Spleen (tissue), 11 donors: ENCODE measurements at regions not wholly inside any gene's neighbourhood (a gene's known extent, or its start where the extent isn't known, plus 50 kb on each side); places are given as distances from the start of the nearest gene placed in this dataset.

Source experiments
- DNase-seq: peaks from one replicate; pipeline ENCODE4 v3.0.0-alpha.2; 2020
- H3K27ac ChIP-seq, 8 donors: fragments of 200-600 bp; sonication (generic) in 7 of 8; 1 replicate in 4 of 8; 2 replicates in 4 of 8; pipeline versions ENCODE4 v1.5.0 to v1.8.0; 2016 to 2021; ENCODE audit warnings: inconsistent platforms in 4 of 8, mild to moderate bottlenecking in 4 of 8, moderate library complexity in 1 of 8
- H3K27me3 ChIP-seq, 7 donors: fragments of 200-600 bp; sonication (generic) in 6 of 7; replicated peaks in 1 of 7; 1 replicate in 4 of 7; 2 replicates in 3 of 7; pipeline versions ENCODE4 v1.5.0 to v1.8.0; 2016 to 2021; ENCODE audit warnings: inconsistent platforms in 3 of 7, mild to moderate bottlenecking in 1 of 7
- H3K36me3 ChIP-seq, 6 donors: fragments of 200-600 bp; sonication (generic) in 5 of 6; 1 replicate in 4 of 6; 2 replicates in 2 of 6; pipeline versions ENCODE4 v1.5.0 to v1.8.0; 2016 to 2021; ENCODE audit warnings: inconsistent platforms in 2 of 6
- H3K4me1 ChIP-seq, 6 donors: fragments of 200-600 bp; sonication (generic) in 5 of 6; 1 replicate in 3 of 6; 2 replicates in 3 of 6; pipeline versions ENCODE4 v1.5.0 to v1.8.0; 2016 to 2021; ENCODE audit warnings: inconsistent platforms in 3 of 6
- H3K4me3 ChIP-seq, 8 donors: fragments of 200-600 bp; sonication (generic) in 7 of 8; 1 replicate in 4 of 8; 2 replicates in 4 of 8; pipeline versions ENCODE4 v1.5.0 to v1.8.0; 2016 to 2021; ENCODE audit warnings: inconsistent platforms in 4 of 8, mild to moderate bottlenecking in 4 of 8, moderate library complexity in 2 of 8
- H3K9me3 ChIP-seq, 8 donors: fragments of 200-600 bp; sonication (generic) in 7 of 8; 1 replicate in 4 of 8; 2 replicates in 4 of 8; pipeline versions ENCODE4 v1.5.0 to v1.8.0; 2016 to 2021; ENCODE audit warnings: inconsistent platforms in 4 of 8
- CTCF ChIP-seq, 11 experiments: fragments of 200-600 bp in 7 of 11; fragments of 450-650 bp in 4 of 11; sonication (generic) in 4 of 11; IDR thresholded peaks in 8 of 11; conservative IDR thresholded peaks in 3 of 11; 1 replicate in 7 of 11; 2 replicates in 4 of 11; pipeline versions ENCODE4 v1.4.0 to v1.8.0; 2016 to 2021; ENCODE audit warnings: antibody characterized with exemption in 11 of 11, inconsistent platforms in 4 of 11, mild to moderate bottlenecking in 1 of 11
- POLR2A ChIP-seq, 3 donors: fragments of 450-650 bp; IDR thresholded peaks; one replicate each; pipeline ENCODE4 v1.5.1; 2017; ENCODE audit warnings: antibody characterized with exemption in 3 of 3, mild to moderate bottlenecking in 1 of 3
- POLR2AphosphoS5 ChIP-seq, 3 donors: sonication (generic); formaldehyde crosslinking; IDR thresholded peaks; one replicate each; pipeline ENCODE4 v1.5.1; 2017; ENCODE audit warnings: antibody characterized with exemption in 3 of 3
- WGBS, 5 donors: extraction: QIAGEN DNeasy Blood & Tissue Kit in 3 of 5; methylation state at CpG; one replicate each; pipeline versions ENCODE4 v1.1.5 to v1.1.7; 2013 to 2018; 5-methylcytosine and 5-hydroxymethylcytosine counted together
- intact Hi-C: fragments of 100-400 bp; cut with DNase I; formaldehyde crosslinking; loops from one replicate; pipeline ENCODE4 v1.15.0; 2023; ENCODE audit warnings: low total_unique reads
- donor health status: healthy with polysubstance abuse.
- donor health status: DM: no; HTN: no; CAD: no; lungs with moderate emphysema.
- donor health status: DM: no; HTN: no; CAD: no.
- donor health status: Bipolar disorder and iron deficiency.
- donor health status: healthy.
- donor health status: DM: no; HTN: no; CAD: no.
- donor health status: DM: yes; HTN: yes; CAD: no.

- WGBS, 5 donors: 90 to 97% (median 94%) methylated on average over 3 of the region's 3 CpGs
- Histone ChIP-seq H3K4me1 (no peaks in the 10 kb centered on the region), H3K27ac (no peak overlapping the region), H3K9me3 (peaks cover 0 to 60% (median 41%) of the 10 kb centered on the region in 8 donors), H3K36me3 (no peaks in the 10 kb centered on the region), H3K4me3 (no peak overlapping the region), H3K27me3 (no peaks in the 10 kb centered on the region)
- peak; percentile 43 for DNase-seq
- intact Hi-C loops: no loop called here
- TF ChIP-seq POLR2AphosphoS5 (IDR thresholded peaks at IDR 0.05) (no peak), POLR2A (IDR thresholded peaks at IDR 0.05) (no peak), CTCF (IDR thresholded peaks at IDR 0.05 in 8 of 11, conservative IDR thresholded peaks at IDR 0.05 in 3 of 11) (no peak)
These were observed 168.8 kb upstream of the CD96 start for GRCh38 chr3:111373239-111373638.

- intact Hi-C loops: no loop called here
- peaks cover 0 to 60% (median 41%) of the 10 kb centered on the region in 8 donors for H3K9me3 ChIP-seq
- no peak for DNase-seq
- no peak for TF ChIP-seq CTCF (IDR thresholded peaks at IDR 0.05 in 8 of 11, conservative IDR thresholded peaks at IDR 0.05 in 3 of 11)
- no peak for TF ChIP-seq POLR2AphosphoS5 (IDR thresholded peaks at IDR 0.05)
- no peak for TF ChIP-seq POLR2A (IDR thresholded peaks at IDR 0.05)
- no peaks in the 10 kb centered on the region for H3K36me3 ChIP-seq
- no peak overlapping the region for H3K4me3 ChIP-seq
- H3K27ac ChIP-seq: no peak overlapping the region
- no peaks in the 10 kb centered on the region for H3K27me3 ChIP-seq
- H3K4me1 ChIP-seq: no peaks in the 10 kb centered on the region
These were observed 168.1 kb upstream of the CD96 start for GRCh38 chr3:111373861-111374260.

GRCh38 chr3:111385971-111386495 is 156.0 kb upstream of the CD96 start:
- 66 to 93% (median 76%) methylated on average over 4 of the region's 4 CpGs for WGBS, 5 donors
- H3K27ac ChIP-seq: no peak overlapping the region
- TF ChIP-seq POLR2A (IDR thresholded peaks at IDR 0.05): no peak

GRCh38 chr3:111392894-111393398 is 149.1 kb upstream of the CD96 start:
- H3K27ac ChIP-seq: no peak overlapping the region
- H3K36me3 ChIP-seq: no peaks in the 10 kb centered on the region
- no peak overlapping the region for H3K4me3 ChIP-seq
- peaks cover 0 to 5% (median 0%) of the 10 kb centered on the region in 6 donors for H3K4me1 ChIP-seq
- no peak for DNase-seq
- no peaks in the 10 kb centered on the region for H3K27me3 ChIP-seq
- no peak for TF ChIP-seq POLR2AphosphoS5 (IDR thresholded peaks at IDR 0.05)
- no peak for TF ChIP-seq CTCF (IDR thresholded peaks at IDR 0.05 in 8 of 11, conservative IDR thresholded peaks at IDR 0.05 in 3 of 11)
- TF ChIP-seq POLR2A (IDR thresholded peaks at IDR 0.05): no peak
- intact Hi-C loops: no loop called here
- 43 to 61% (median 50%) methylated on average over 2 of the region's 2 CpGs for WGBS, 5 donors
- H3K9me3 ChIP-seq: peaks cover 0 to 19% (median 0%) of the 10 kb centered on the region in 8 donors

More at GRCh38 chr3:111385971-111386495, 156.0 kb upstream of the CD96 start:
- Histone ChIP-seq H3K4me1 (no peaks in the 10 kb centered on the region), H3K9me3 (peaks cover 0 to 15% (median 3%) of the 10 kb centered on the region in 8 donors), H3K36me3 (no peaks in the 10 kb centered on the region), H3K4me3 (no peak overlapping the region), H3K27me3 (no peaks in the 10 kb centered on the region)
- intact Hi-C loops: no loop called here
- DNase-seq: no peak
